Esophagus muscularis mucosa (tissue), 4 donors: ENCODE measurements at regions not wholly inside any gene's neighbourhood (a gene's known extent, or its start where the extent isn't known, plus 50 kb on each side); places are given as distances from the start of the nearest gene placed in this dataset.
A peak's percentile ranks its signal among the peaks of the same experiment; 100 is the strongest.

Source experiments
- DNase-seq: peaks from one replicate; pipeline ENCODE4 v3.0.0-alpha.2; 2017; ENCODE audit errors: extremely low spot score
- H3K27ac ChIP-seq, 4 donors: fragments of 200-600 bp; sonication (generic); replicated peaks in 1 of 4; 1 replicate in 3 of 4; 2 replicates in 1 of 4; pipeline ENCODE4 v1.5.1; 2016 to 2019; ENCODE audit warnings: mild to moderate bottlenecking in 1 of 4
- H3K27me3 ChIP-seq, 4 donors: fragments of 200-600 bp; sonication (generic); one replicate each; pipeline versions ENCODE4 v1.5.1 to v1.6.0; 2016 to 2019
- H3K36me3 ChIP-seq, 4 donors: fragments of 200-600 bp; sonication (generic); one replicate each; pipeline ENCODE4 v1.5.1; 2016 to 2019
- H3K4me1 ChIP-seq, 4 donors: fragments of 200-600 bp; sonication (generic); one replicate each; pipeline ENCODE4 v1.5.1; 2016 to 2019
- H3K4me3 ChIP-seq, 4 donors: fragments of 200-600 bp; sonication (generic); 1 replicate in 2 of 4; 2 replicates in 2 of 4; pipeline ENCODE4 v1.5.1; 2016 to 2019; ENCODE audit warnings: mild to moderate bottlenecking in 4 of 4, moderate library complexity in 1 of 4
- H3K9me3 ChIP-seq, 4 donors: fragments of 200-600 bp; sonication (generic); 1 replicate in 3 of 4; 2 replicates in 1 of 4; pipeline ENCODE4 v1.5.1; 2016 to 2019
- EP300 ChIP-seq: sonication (generic); formaldehyde crosslinking; IDR thresholded peaks from one replicate; pipeline ENCODE4 v1.6.1; 2017; ENCODE audit warnings: antibody characterized with exemption
- POLR2A ChIP-seq: fragments of 450-650 bp; IDR thresholded peaks from one replicate; pipeline ENCODE4 v1.6.1; 2017; ENCODE audit warnings: antibody characterized with exemption, moderate library complexity, mild to moderate bottlenecking, low read depth
- POLR2AphosphoS5 ChIP-seq, 2 donors: sonication (generic); formaldehyde crosslinking; IDR thresholded peaks; one replicate each; pipeline ENCODE4 v1.6.1; 2017; ENCODE audit warnings: antibody characterized with exemption in 2 of 2
- WGBS: methylation state at CpG from one replicate; pipeline ENCODE4 v1.1.5; 2018; 5-methylcytosine and 5-hydroxymethylcytosine counted together
- intact Hi-C: fragments of 100-400 bp; cut with DNase I; formaldehyde crosslinking; loops from one replicate; pipeline ENCODE4 v1.15.1; 2023
- TF ChIP-seq, protein P1 (sequence below), 3 experiments: fragments of 200-600 bp in 2 of 3; fragments of 450-650 bp in 1 of 3; sonication (generic) in 2 of 3; IDR thresholded peaks; one replicate each; pipeline ENCODE4 v1.5.1; 2017 to 2019; ENCODE audit warnings: antibody characterized with exemption in 3 of 3, mild to moderate bottlenecking in 2 of 3, moderate library complexity in 1 of 3

DNA sequence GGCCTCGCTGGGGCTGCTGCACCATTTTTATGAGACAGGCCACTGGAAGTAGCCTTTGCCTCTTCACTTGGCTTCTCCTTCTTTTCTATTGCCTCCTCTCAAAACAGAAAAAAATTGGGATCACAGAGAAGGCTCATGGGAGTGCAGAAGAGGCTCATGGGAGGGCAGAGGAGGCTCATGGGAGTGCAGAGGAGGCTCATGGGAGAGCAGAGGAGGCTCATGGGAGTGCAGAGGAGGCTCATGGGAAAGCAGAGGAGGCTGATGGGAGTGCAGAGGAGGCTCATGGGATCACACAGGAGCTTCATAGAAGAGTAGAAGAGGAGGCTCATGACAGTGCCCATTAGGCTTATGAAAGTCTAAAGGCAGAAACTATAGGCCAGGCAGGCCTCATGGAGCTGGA, 211.2 kb downstream of the IRF8 start:
- DNase-seq: no peak
- TF ChIP-seq POLR2AphosphoS5 (IDR thresholded peaks at IDR 0.05): no peak
- TF ChIP-seq, protein P1, sequence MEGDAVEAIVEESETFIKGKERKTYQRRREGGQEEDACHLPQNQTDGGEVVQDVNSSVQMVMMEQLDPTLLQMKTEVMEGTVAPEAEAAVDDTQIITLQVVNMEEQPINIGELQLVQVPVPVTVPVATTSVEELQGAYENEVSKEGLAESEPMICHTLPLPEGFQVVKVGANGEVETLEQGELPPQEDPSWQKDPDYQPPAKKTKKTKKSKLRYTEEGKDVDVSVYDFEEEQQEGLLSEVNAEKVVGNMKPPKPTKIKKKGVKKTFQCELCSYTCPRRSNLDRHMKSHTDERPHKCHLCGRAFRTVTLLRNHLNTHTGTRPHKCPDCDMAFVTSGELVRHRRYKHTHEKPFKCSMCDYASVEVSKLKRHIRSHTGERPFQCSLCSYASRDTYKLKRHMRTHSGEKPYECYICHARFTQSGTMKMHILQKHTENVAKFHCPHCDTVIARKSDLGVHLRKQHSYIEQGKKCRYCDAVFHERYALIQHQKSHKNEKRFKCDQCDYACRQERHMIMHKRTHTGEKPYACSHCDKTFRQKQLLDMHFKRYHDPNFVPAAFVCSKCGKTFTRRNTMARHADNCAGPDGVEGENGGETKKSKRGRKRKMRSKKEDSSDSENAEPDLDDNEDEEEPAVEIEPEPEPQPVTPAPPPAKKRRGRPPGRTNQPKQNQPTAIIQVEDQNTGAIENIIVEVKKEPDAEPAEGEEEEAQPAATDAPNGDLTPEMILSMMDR (IDR thresholded peaks at IDR 0.05): no peak
- TF ChIP-seq EP300: no peak
- TF ChIP-seq POLR2A: no peak
- no peaks in the 10 kb centered on the region for H3K9me3 ChIP-seq
- intact Hi-C loops: no loop called here
- WGBS: 88% methylated on average over 1 of the region's 1 CpG
- H3K36me3 ChIP-seq: no peaks in the 10 kb centered on the region
- H3K4me3 ChIP-seq: no peak overlapping the region
- no peak overlapping the region for H3K27ac ChIP-seq
- H3K4me1 ChIP-seq: peaks cover 0 to 20% (median 10%) of the 10 kb centered on the region in 4 donors
- H3K27me3 ChIP-seq: no peaks in the 10 kb centered on the region

DNA sequence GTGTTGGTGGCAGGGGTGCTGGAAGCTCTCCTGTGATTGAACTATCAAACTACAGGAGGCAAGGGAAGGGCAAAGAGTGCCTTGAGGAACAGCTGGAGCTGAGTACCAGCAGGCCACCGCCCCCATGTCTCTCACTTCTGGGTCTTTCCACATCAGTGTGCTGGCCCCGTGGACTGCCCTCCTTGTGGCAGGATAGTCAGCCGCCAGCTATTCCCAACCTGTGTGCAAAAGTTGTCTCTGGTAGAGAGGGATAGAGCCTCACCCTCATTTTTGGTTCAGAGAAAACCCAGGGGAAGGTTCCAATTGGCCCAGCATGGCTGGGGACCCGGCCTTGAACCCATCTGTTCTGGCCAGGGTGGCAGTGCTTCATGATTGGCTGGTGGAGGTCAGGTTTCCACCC, 211.8 kb downstream of the IRF8 start:
- peak overlapping the region in 1 of 4 donors; percentile 66 for H3K27ac ChIP-seq

GRCh38 chr16:86112178-86112577, 213.2 kb downstream of the IRF8 start:
- DNase-seq: no peak
- WGBS: 74% methylated on average over 4 of the region's 4 CpGs
- TF ChIP-seq POLR2AphosphoS5 (IDR thresholded peaks at IDR 0.05): peak in 1 of 2 donors; percentile 67
- TF ChIP-seq, protein P1 (IDR thresholded peaks at IDR 0.05): no peak
- TF ChIP-seq EP300: no peak
- Histone ChIP-seq H3K36me3 (no peaks in the 10 kb centered on the region), H3K4me3 (no peak overlapping the region), H3K4me1 (peaks cover 0 to 14% (median 7%) of the 10 kb centered on the region in 4 donors), H3K27me3 (no peaks in the 10 kb centered on the region), H3K27ac (peak overlapping the region; percentile 8 to 66 (median 36)), H3K9me3 (no peaks in the 10 kb centered on the region)
- intact Hi-C loops: no loop called here

More for the DNA sequence above, 211.8 kb downstream of the IRF8 start:
- intact Hi-C loops: no loop called here
- no peaks in the 10 kb centered on the region for H3K9me3 ChIP-seq
- no peak for DNase-seq
- H3K27me3 ChIP-seq: no peaks in the 10 kb centered on the region
- H3K36me3 ChIP-seq: no peaks in the 10 kb centered on the region
- no peak overlapping the region for H3K4me3 ChIP-seq
- TF ChIP-seq POLR2AphosphoS5 (IDR thresholded peaks at IDR 0.05): no peak
- no peak for TF ChIP-seq POLR2A
- TF ChIP-seq EP300: no peak
- TF ChIP-seq, protein P1 (IDR thresholded peaks at IDR 0.05): no peak
- peaks cover 0 to 20% (median 10%) of the 10 kb centered on the region in 4 donors for H3K4me1 ChIP-seq
- 100% methylated on average over 4 of the region's 4 CpGs for WGBS

DNA sequence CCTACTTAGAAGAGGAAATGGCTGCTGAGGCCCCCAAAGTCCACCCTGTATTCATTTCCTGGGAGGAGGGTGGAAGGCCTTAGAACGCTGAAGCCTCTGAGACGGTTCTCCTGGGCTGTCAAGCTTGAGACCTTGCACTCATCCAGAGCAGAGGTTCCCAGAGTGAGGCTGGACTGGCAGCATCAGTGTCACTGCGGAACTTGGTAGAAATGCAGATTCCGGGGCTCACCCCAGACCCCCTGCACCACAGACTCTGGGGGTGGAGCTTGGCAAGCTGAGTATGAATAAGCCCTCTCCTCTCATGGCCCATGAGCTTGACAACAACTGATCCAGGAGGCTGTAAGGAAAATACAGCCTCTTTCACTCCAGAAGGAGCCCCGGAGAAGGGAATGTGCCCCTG, 218.3 kb downstream of the IRF8 start:
- no peak for TF ChIP-seq EP300
- no peak for TF ChIP-seq POLR2A
- TF ChIP-seq, protein P1 (IDR thresholded peaks at IDR 0.05): no peak
- TF ChIP-seq POLR2AphosphoS5 (IDR thresholded peaks at IDR 0.05): no peak
- no peak overlapping the region for H3K27ac ChIP-seq
- intact Hi-C loops: no loop called here
- DNase-seq: no peak
- peaks cover 0 to 6% (median 0%) of the 10 kb centered on the region in 4 donors for H3K27me3 ChIP-seq
- H3K4me1 ChIP-seq: peaks cover 0 to 6% (median 3%) of the 10 kb centered on the region in 4 donors
- no peaks in the 10 kb centered on the region for H3K9me3 ChIP-seq
- no peaks in the 10 kb centered on the region for H3K36me3 ChIP-seq
- 82% methylated on average over 4 of the region's 5 CpGs for WGBS
- no peak overlapping the region for H3K4me3 ChIP-seq

GRCh38 chr16:86117756-86118155, 218.8 kb downstream of the IRF8 start:
- Histone ChIP-seq H3K4me1 (peaks cover 0 to 6% (median 2%) of the 10 kb centered on the region in 4 donors), H3K27me3 (peaks cover 0 to 11% (median 0%) of the 10 kb centered on the region in 4 donors), H3K36me3 (no peaks in the 10 kb centered on the region), H3K9me3 (no peaks in the 10 kb centered on the region), H3K4me3 (no peak overlapping the region), H3K27ac (no peak overlapping the region)
- WGBS: 82% methylated on average over 13 of the region's 16 CpGs
- no peak for TF ChIP-seq POLR2A
- TF ChIP-seq, protein P1 (IDR thresholded peaks at IDR 0.05): no peak
- no peak for TF ChIP-seq EP300
- no peak for TF ChIP-seq POLR2AphosphoS5 (IDR thresholded peaks at IDR 0.05)
- intact Hi-C loops: no loop called here
- DNase-seq: no peak
